Karpas-422 (cell line): ENCODE measurements at regions not wholly inside any gene's neighbourhood (a gene's known extent, or its start where the extent isn't known, plus 50 kb on each side); places are given as distances from the start of the nearest gene placed in this dataset.
"Not testable (repeated sequence)": the region's sequence is repeated elsewhere in the genome, so short reads cannot be mapped to it uniquely, and the experiment has no call there.

Experiments
- DNase-seq: peaks from one replicate; pipeline ENCODE4 v3.0.0-alpha.2; 2015
- H2AFZ ChIP-seq: fragments of 200-600 bp; sonication (generic); 2 replicates; pipeline ENCODE4 v1.6.1; 2014; ENCODE audit warnings: antibody characterized with exemption, low read length, mixed read lengths
- H3K27ac ChIP-seq: fragments of 200-600 bp; sonication (generic); 2 replicates; pipeline ENCODE4 v1.5.1; 2014; ENCODE audit warnings: mild to moderate bottlenecking, low read length, moderate library complexity
- H3K27me3 ChIP-seq: fragments of 200-600 bp; sonication (generic); 2 replicates; pipeline ENCODE4 v1.6.1; 2014; ENCODE audit warnings: low read length, mixed read lengths
- H3K36me3 ChIP-seq: fragments of 200-600 bp; sonication (generic); 2 replicates; pipeline ENCODE4 v1.6.1; 2014; ENCODE audit warnings: low read length, mixed read lengths; ENCODE audit not compliant: insufficient read depth
- H3K4me1 ChIP-seq: fragments of 200-600 bp; sonication (generic); 2 replicates; pipeline ENCODE4 v1.6.1; 2014; ENCODE audit warnings: mild to moderate bottlenecking, low read length, mixed read lengths
- H3K4me2 ChIP-seq: fragments of 200-600 bp; sonication (generic); 2 replicates; pipeline ENCODE4 v1.6.1; 2014; ENCODE audit warnings: low read length, low read depth, mild to moderate bottlenecking; ENCODE audit not compliant: poor library complexity, severe bottlenecking
- H3K4me3 ChIP-seq: fragments of 200-600 bp; sonication (generic); 2 replicates; pipeline ENCODE4 v1.5.1; 2014; ENCODE audit warnings: mild to moderate bottlenecking, antibody characterized with exemption, low read length, mixed read lengths
- H3K79me2 ChIP-seq: fragments of 200-600 bp; sonication (generic); 2 replicates; pipeline ENCODE4 v1.6.1; 2014; ENCODE audit warnings: mild to moderate bottlenecking, low read length, mixed read lengths
- H3K9ac ChIP-seq: fragments of 200-600 bp; sonication (generic); 2 replicates; pipeline ENCODE4 v1.6.0; 2014; ENCODE audit warnings: low read length
- H3K9me2 ChIP-seq: fragments of 200-600 bp; sonication (generic), shearing (Covaris generic); replicated peaks from 2 replicates; pipeline ENCODE4 v1.6.0; 2014; ENCODE audit warnings: mild to moderate bottlenecking, low read length, moderate library complexity; ENCODE audit not compliant: insufficient read depth
- H3K9me3 ChIP-seq: fragments of 300-700, 200-600 bp; sonication (generic); 2 replicates; pipeline ENCODE4 v1.6.1; 2014; ENCODE audit warnings: low read length, mixed read lengths
- H4K20me1 ChIP-seq: fragments of 200-600 bp; sonication (generic); 2 replicates; pipeline ENCODE4 v1.6.1; 2014; ENCODE audit warnings: mild to moderate bottlenecking, antibody characterized with exemption, low read length, low read depth; ENCODE audit not compliant: insufficient read depth

DNA sequence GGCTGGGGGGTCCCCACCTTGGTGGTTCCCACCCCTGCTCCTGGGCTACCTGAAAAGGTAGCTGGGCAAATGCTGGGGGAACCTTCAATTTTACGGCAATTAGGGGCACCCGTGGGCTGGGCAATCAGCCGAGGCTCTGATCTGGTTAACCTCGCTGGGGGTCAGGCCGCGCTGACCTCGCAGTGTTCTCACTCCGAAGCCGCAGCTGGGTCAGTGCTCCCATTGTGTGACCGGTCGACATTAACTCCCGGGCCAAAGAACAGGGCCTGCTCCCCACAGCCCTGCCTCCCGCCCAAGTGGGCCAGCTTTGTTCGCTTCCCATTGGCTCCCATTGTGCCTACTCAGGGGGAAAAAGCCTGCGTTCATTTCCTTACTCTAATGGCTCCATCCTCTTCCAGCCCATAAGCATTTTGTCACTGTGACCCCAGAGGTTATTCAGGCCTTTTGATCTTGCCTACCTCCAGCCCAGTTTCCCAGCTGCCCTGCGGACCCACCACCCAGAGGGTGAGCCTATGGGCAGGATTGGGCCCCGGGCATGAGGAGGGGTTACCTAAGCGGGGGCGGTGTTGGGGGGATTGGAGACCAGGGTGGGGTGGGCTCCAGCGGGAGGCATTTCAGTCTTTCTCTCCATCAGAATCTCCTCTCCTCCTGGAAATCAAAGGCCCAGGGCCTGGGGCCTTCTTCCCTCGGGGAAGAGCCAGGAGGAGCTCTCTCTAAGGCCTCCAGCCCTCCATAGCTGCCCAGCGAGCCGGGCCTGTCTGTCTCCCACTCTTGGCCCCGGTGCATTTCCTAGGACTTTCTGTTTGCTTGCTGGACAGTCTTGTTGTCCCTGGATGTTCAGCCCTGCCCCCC, 90.1 kb downstream of the MYCN start:
- H2AFZ ChIP-seq = no peak overlapping the region
- H4K20me1 ChIP-seq = no peaks in the 10 kb centered on the region
- H3K9me2 ChIP-seq = no peaks in the 10 kb centered on the region
- H3K4me2 ChIP-seq = no peak overlapping the region
- no peak overlapping the region for H3K27ac ChIP-seq
- H3K9ac ChIP-seq = no peak overlapping the region
- H3K36me3 ChIP-seq = no peaks in the 10 kb centered on the region
- DNase-seq = no peak
- H3K9me3 ChIP-seq = no peaks in the 10 kb centered on the region
- H3K79me2 ChIP-seq = no peaks in the 10 kb centered on the region
- no peaks in the 10 kb centered on the region for H3K27me3 ChIP-seq
- H3K4me1 ChIP-seq = no peaks in the 10 kb centered on the region
- no peak overlapping the region for H3K4me3 ChIP-seq

GRCh38 chr2:16028644-16029043, 88.3 kb downstream of the MYCN start:
- no peaks in the 10 kb centered on the region for H4K20me1 ChIP-seq
- H3K4me2 ChIP-seq = no peak overlapping the region
- H3K36me3 ChIP-seq = no peaks in the 10 kb centered on the region
- H3K4me3 ChIP-seq = no peak overlapping the region
- no peaks in the 10 kb centered on the region for H3K9me3 ChIP-seq
- H3K9ac ChIP-seq = no peak overlapping the region
- no peaks in the 10 kb centered on the region for H3K9me2 ChIP-seq
- no peak overlapping the region for H3K27ac ChIP-seq
- H3K27me3 ChIP-seq = no peaks in the 10 kb centered on the region
- H2AFZ ChIP-seq = no peak overlapping the region
- H3K79me2 ChIP-seq = no peaks in the 10 kb centered on the region
- no peak for DNase-seq
- no peaks in the 10 kb centered on the region for H3K4me1 ChIP-seq

GRCh38 chr2:16026816-16027501, 86.6 kb downstream of the MYCN start:
- H2AFZ ChIP-seq = no peak overlapping the region
- no peak overlapping the region for H3K4me2 ChIP-seq
- no peaks in the 10 kb centered on the region for H3K9me2 ChIP-seq
- no peaks in the 10 kb centered on the region for H3K36me3 ChIP-seq
- no peaks in the 10 kb centered on the region for H3K4me1 ChIP-seq
- no peak for DNase-seq
- no peaks in the 10 kb centered on the region for H4K20me1 ChIP-seq
- no peaks in the 10 kb centered on the region for H3K27me3 ChIP-seq
- no peak overlapping the region for H3K27ac ChIP-seq
- H3K9me3 ChIP-seq = no peaks in the 10 kb centered on the region
- no peak overlapping the region for H3K9ac ChIP-seq
- H3K4me3 ChIP-seq = no peak overlapping the region
- no peaks in the 10 kb centered on the region for H3K79me2 ChIP-seq

DNA sequence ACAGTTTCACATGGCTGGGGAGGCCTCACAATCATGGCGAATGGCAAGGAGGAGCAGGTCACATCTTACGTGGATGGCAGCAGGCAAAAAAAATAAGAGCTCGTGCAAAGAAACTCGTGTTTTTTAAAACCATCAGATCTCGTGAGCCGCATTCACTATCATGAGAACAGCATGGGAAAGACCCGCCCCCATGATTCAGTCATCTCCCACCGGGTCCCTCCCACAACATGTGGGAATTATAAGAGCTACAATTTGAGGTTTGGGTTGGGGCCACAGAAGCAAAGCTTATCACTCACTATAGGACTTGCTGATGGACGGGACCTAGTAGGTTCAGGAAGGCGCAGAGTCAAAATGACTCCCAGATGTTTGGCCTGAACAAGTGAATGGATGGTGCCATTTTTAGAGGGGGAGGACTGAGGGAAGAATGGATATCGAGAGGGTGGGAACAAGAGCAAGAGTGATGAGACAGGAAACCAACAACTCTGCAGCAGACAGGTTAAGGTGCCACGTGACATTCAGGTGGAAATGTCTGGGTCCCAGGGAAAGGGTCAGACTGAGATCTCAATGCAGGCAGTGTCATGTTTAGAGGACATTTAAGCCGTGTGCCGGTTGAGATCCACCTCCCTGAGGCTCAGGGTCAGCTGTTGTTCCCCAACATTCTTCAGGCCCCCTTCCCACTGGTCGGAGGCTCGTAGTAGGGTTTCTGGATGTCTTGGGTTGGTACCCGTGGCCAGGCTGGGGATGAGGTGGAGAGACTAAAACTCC, 85.7 kb downstream of the MYCN start:
- Histone ChIP-seq H3K4me1 (no peaks in the 10 kb centered on the region), H3K36me3 (no peaks in the 10 kb centered on the region), H3K4me2 (no peak overlapping the region), H3K27ac (no peak overlapping the region), H3K79me2 (no peaks in the 10 kb centered on the region), H3K9ac (no peak overlapping the region), H4K20me1 (no peaks in the 10 kb centered on the region), H3K9me2 (no peaks in the 10 kb centered on the region), H3K27me3 (no peaks in the 10 kb centered on the region), H3K4me3 (no peak overlapping the region), H3K9me3 (no peaks in the 10 kb centered on the region), H2AFZ (no peak overlapping the region)
- DNase-seq = no peak

GRCh38 chr2:16025211-16025875, 85.0 kb downstream of the MYCN start:
- Histone ChIP-seq H3K9ac (no peak overlapping the region), H2AFZ (no peak overlapping the region), H3K79me2 (no peaks in the 10 kb centered on the region), H4K20me1 (no peaks in the 10 kb centered on the region), H3K9me3 (no peaks in the 10 kb centered on the region), H3K27me3 (no peaks in the 10 kb centered on the region), H3K4me2 (no peak overlapping the region), H3K9me2 (no peaks in the 10 kb centered on the region), H3K4me3 (no peak overlapping the region), H3K36me3 (no peaks in the 10 kb centered on the region), H3K4me1 (no peaks in the 10 kb centered on the region), H3K27ac (no peak overlapping the region)
- DNase-seq = no peak

DNA sequence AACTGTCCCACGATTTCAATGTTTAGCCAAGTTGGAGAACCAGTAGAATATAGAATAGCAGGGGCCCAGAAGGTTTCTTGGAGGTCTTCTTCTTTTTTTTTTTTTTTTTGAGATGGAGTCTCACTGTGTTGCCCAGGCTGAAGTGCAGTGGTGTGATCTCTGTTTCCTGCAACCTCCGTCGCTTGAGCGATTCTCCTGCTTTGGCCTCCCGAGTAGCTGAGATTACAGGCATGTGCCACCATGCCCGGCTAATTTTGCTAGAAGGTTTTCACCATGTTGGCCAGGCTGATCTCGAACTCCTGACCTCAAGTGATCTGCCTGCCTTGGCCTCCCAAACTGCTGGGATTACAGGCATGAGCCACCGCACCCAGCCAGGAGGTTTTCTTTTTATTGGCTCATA, 84.3 kb downstream of the MYCN start:
- H3K4me2 ChIP-seq, H3K9me2 ChIP-seq, H3K9ac ChIP-seq, H3K79me2 ChIP-seq, H3K27ac ChIP-seq, H3K36me3 ChIP-seq, H3K4me1 ChIP-seq, DNase-seq, H3K4me3 ChIP-seq, H3K27me3 ChIP-seq, H4K20me1 ChIP-seq, H2AFZ ChIP-seq, H3K9me3 ChIP-seq: not testable (repeated sequence)

GRCh38 chr2:16023506-16024360, 83.4 kb downstream of the MYCN start:
- Histone ChIP-seq H3K4me3 (no peak overlapping the region), H3K27me3 (no peaks in the 10 kb centered on the region), H3K9ac (no peak overlapping the region), H3K9me3 (no peaks in the 10 kb centered on the region), H4K20me1 (no peaks in the 10 kb centered on the region), H3K4me1 (no peaks in the 10 kb centered on the region), H3K79me2 (no peaks in the 10 kb centered on the region), H2AFZ (no peak overlapping the region), H3K36me3 (no peaks in the 10 kb centered on the region), H3K4me2 (no peak overlapping the region), H3K9me2 (no peaks in the 10 kb centered on the region), H3K27ac (no peak overlapping the region)
- no peak for DNase-seq
